ENCODE measurements at regions not wholly inside any gene's neighbourhood (a gene's known extent, or its start where the extent isn't known, plus 50 kb on each side); places are given as distances from the start of the nearest gene placed in this dataset.

DNA sequence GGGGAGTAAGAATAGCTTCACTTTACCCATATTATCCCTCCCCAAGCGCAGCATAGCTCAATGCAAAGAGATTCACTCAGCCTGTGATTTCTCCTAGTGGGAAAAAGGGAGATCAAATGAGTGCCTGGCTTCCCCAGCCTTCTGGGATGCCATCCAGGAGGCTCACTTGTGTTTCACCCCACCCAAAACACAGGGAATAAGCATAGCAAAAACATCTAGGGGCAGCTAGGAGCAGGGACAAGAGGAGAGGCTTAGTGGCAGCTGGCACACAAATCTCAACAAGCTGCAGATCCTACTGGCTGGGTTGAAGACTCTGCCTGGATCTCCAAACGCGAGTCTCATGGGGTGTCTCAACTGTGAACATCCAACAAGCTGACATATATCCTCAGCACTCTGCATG, 715.8 kb downstream of the RNF144B start:
- H3K4me3 ChIP-seq (replicated peaks in 1 of 2; ENCODE audit: low read depth in 2 of 2, low read length in 2 of 2): no peak overlapping the region
- TF ChIP-seq CTCF (IDR thresholded peaks at IDR 0.05; ENCODE audit: low read depth, low read length): no peak
- DNase-seq (ENCODE audit: low read depth in 2 of 2): no peak

GRCh38 chr6:19107468-19107867, 720.3 kb downstream of the RNF144B start:
- no peak for TF ChIP-seq CTCF (IDR thresholded peaks at IDR 0.05; ENCODE audit: low read depth, low read length)
- no peak for DNase-seq (ENCODE audit: low read depth in 2 of 2)
- no peak overlapping the region for H3K4me3 ChIP-seq (replicated peaks in 1 of 2; ENCODE audit: low read depth in 2 of 2, low read length in 2 of 2)

- DNase-seq (ENCODE audit: low read depth in 2 of 2): no peak
- TF ChIP-seq CTCF (IDR thresholded peaks at IDR 0.05; ENCODE audit: low read depth, low read length): no peak
- H3K4me3 ChIP-seq (replicated peaks in 1 of 2; ENCODE audit: low read depth in 2 of 2, low read length in 2 of 2): no peak overlapping the region
Observed at GRCh38 chr6:19121521-19121920, 715.6 kb upstream of the ID4 start.

DNA sequence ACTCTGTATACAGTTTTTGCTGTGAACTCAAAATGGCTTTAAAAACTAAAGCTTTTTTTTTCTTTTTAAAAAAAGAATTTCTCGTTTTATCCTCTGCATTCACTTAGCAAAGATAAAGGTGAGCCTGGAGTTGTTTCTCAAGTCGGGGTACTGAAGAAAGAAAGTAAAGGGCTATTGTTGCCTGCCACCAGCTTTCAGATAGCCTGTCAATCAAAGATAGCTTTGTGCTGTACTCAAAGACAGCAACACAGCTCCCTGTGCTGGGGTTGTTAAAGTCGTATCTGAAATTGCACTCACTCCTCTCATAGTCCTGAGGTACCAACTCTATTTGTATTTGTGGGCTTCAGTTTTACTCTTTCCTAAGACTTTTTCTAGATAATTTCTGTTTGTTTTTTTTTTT, 710.1 kb upstream of the ID4 start:
- no peak overlapping the region for H3K4me3 ChIP-seq (replicated peaks in 1 of 2; ENCODE audit: low read depth in 2 of 2, low read length in 2 of 2)
- DNase-seq (ENCODE audit: low read depth in 2 of 2): no peak
- TF ChIP-seq CTCF (IDR thresholded peaks at IDR 0.05; ENCODE audit: low read depth, low read length): no peak

- no peak for TF ChIP-seq CTCF (IDR thresholded peaks at IDR 0.05; ENCODE audit: low read depth, low read length)
- DNase-seq (ENCODE audit: low read depth in 2 of 2): no peak
Observed at GRCh38 chr6:19128701-19129100, 708.5 kb upstream of the ID4 start.

DNA sequence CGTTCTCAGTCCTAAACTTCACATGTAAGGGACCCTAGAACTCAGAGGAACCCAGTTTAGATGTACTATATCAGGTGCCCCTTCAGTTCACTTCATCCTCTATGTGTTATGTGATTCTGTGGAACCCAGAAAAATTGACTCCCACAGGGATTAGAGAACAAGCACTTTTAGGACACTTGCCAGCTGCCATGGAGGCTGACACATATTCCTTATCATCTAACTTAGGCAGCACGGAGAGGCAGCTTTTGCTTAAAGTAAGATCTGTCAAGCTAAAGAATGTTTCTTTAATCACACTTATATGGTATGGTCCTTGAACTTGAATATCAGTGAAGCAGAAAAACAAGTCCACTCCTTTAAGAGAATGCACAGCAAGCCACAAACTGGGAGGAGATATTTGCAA, 701.5 kb upstream of the ID4 start:
- peak in 1 of 2 donors; percentile 5 for DNase-seq (ENCODE audit: low read depth in 2 of 2)
- H3K4me3 ChIP-seq (replicated peaks in 1 of 2; ENCODE audit: low read depth in 2 of 2, low read length in 2 of 2): no peak overlapping the region
- no peak for TF ChIP-seq CTCF (IDR thresholded peaks at IDR 0.05; ENCODE audit: low read depth, low read length)

More at GRCh38 chr6:19128701-19129100, 708.5 kb upstream of the ID4 start:
- H3K4me3 ChIP-seq (replicated peaks in 1 of 2; ENCODE audit: low read depth in 2 of 2, low read length in 2 of 2): no peak overlapping the region

GRCh38 chr6:19137505-19137904, 699.7 kb upstream of the ID4 start:
- no peak for DNase-seq (ENCODE audit: low read depth in 2 of 2)
- no peak for TF ChIP-seq CTCF (IDR thresholded peaks at IDR 0.05; ENCODE audit: low read depth, low read length)
- no peak overlapping the region for H3K4me3 ChIP-seq (replicated peaks in 1 of 2; ENCODE audit: low read depth in 2 of 2, low read length in 2 of 2)

Measured in cardiac fibroblast (primary cell).